Mesothelial cell of epicardium (in vitro differentiated cells): ENCODE measurements at regions not wholly inside any gene's neighbourhood (a gene's known extent, or its start where the extent isn't known, plus 50 kb on each side); places are given as distances from the start of the nearest gene placed in this dataset.

ENCODE experiments used
- DNase-seq, 2 experiments: peaks; one replicate each; pipeline ENCODE4 v3.0.0; 2021; ENCODE audit warnings: low spot score in 2 of 2; ENCODE audit not compliant: unreplicated experiment in 2 of 2
- H3K27ac Mint-ChIP-seq: 2 replicates; pipeline ENCODE4 v1.8.0; 2021; ENCODE audit warnings: mixed read lengths
- H3K27me3 Mint-ChIP-seq: 2 replicates; pipeline ENCODE4 v1.8.0; 2021; ENCODE audit warnings: low read depth, mixed read lengths
- H3K36me3 Mint-ChIP-seq: 2 replicates; pipeline ENCODE4 v1.8.0; 2021; ENCODE audit warnings: mixed read lengths
- H3K4me1 Mint-ChIP-seq: 2 replicates; pipeline ENCODE4 v1.8.0; 2021; ENCODE audit warnings: mixed read lengths
- H3K4me3 Mint-ChIP-seq: 2 replicates; pipeline ENCODE4 v1.8.0; 2021; ENCODE audit warnings: mild to moderate bottlenecking, moderate library complexity, mixed read lengths
- H3K9me3 Mint-ChIP-seq: 2 replicates; pipeline ENCODE4 v1.8.0; 2021; ENCODE audit warnings: mixed read lengths
- TF ChIP-seq, protein P1 (sequence below): fragments of 200-600 bp; sonication (generic); IDR thresholded peaks from one replicate; pipeline ENCODE4 v1.5.0; 2021; ENCODE audit warnings: antibody characterized with exemption; ENCODE audit not compliant: unreplicated experiment

DNA sequence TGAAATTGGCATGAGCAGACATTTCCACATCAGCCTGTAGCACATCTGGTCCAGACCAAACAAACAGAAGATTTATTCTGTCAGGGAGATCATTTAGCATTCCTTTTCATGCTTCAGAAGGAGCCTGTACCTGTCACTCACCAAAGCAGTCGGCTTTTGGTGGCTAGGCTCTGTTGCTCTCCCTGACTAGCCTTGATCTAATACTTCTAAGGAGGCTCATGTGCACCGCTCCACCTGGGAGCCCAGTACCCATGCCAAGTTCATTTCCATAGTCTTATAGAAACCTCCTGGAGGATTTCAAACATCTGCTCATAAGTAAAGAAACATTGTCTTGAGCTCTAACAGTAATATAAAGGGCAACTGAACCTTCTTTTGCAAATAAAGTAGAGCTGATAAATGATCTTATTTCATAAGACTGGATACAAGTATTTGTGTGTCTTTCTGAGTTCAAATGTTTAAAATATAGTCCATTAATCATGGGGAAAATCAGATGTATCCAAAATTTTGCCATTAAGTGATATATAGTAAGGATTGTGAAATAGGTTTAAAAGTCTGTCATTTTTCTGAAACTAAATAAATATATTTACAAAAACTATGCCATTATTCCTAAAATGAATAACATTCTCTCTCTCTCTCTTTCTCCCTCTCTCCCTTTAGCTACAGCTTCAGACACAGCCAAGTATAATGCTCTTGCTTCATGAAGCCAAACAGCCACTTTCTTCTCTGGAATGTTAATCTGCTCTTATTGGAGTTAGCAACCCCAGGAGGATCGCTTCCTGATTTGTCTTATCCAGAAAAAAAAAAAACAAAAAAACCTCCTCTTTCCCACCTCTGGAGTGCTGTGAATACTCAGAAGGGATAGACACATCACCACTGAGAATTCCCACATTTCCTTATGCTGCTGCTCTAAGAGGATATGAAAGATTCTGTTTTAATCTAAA lies 192.7 kb upstream of the TFAP2D start:
- H3K4me3 Mint-ChIP-seq, result no peak overlapping the region
- no peaks in the 10 kb centered on the region for H3K4me1 Mint-ChIP-seq
- H3K9me3 Mint-ChIP-seq, result no peaks in the 10 kb centered on the region
- peaks cover 6% of the 10 kb centered on the region for H3K27me3 Mint-ChIP-seq
- peak overlapping the region; percentile 17 for H3K27ac Mint-ChIP-seq
- H3K36me3 Mint-ChIP-seq, result no peaks in the 10 kb centered on the region
- no peak for DNase-seq
- TF ChIP-seq, protein P1, sequence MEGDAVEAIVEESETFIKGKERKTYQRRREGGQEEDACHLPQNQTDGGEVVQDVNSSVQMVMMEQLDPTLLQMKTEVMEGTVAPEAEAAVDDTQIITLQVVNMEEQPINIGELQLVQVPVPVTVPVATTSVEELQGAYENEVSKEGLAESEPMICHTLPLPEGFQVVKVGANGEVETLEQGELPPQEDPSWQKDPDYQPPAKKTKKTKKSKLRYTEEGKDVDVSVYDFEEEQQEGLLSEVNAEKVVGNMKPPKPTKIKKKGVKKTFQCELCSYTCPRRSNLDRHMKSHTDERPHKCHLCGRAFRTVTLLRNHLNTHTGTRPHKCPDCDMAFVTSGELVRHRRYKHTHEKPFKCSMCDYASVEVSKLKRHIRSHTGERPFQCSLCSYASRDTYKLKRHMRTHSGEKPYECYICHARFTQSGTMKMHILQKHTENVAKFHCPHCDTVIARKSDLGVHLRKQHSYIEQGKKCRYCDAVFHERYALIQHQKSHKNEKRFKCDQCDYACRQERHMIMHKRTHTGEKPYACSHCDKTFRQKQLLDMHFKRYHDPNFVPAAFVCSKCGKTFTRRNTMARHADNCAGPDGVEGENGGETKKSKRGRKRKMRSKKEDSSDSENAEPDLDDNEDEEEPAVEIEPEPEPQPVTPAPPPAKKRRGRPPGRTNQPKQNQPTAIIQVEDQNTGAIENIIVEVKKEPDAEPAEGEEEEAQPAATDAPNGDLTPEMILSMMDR, result no peak

DNA sequence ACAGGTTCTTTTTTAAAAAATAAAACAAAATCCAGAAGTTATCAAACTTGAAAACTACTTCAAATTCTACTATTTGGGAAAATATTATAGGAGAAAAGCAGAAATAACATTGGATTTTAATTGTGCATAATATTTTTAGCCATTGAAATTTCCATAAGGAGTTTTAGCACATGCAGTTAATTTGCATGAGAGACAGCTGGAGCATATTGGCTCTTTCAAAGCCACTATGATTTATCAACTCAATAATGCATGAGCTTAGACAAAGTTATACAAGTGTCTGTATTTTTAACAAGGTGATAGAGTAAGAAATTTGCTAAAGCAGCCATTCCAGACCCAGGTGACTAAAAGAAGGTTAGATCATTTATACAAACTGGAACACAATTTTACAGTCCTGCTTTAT lies 189.0 kb upstream of the TFAP2D start:
- Mint-ChIP-seq H3K9me3 (no peaks in the 10 kb centered on the region), H3K4me1 (no peaks in the 10 kb centered on the region), H3K27me3 (peaks cover 3% of the 10 kb centered on the region), H3K4me3 (no peak overlapping the region), H3K27ac (no peak overlapping the region), H3K36me3 (no peaks in the 10 kb centered on the region)
- TF ChIP-seq, protein P1, result no peak
- DNase-seq, result no peak

DNA sequence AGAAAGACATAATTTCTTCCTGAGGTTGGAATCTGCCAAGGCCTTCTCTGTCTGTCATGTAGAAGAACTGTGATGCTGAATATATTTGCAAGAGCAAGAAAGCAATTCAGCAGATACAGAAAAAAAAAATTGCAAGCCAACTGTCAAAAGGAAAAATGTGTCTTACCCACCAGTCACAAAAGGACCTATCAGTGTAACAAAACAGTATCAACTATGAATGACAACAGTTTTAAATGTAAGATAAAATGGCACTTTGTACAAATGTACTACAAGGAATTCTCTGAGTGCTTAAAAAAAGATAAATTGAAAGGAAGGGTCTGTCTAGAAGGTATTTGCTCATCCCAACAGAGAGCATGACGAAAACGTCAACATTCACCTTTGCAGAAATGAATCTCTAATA lies 185.3 kb upstream of the TFAP2D start:
- no peaks in the 10 kb centered on the region for H3K9me3 Mint-ChIP-seq

DNA sequence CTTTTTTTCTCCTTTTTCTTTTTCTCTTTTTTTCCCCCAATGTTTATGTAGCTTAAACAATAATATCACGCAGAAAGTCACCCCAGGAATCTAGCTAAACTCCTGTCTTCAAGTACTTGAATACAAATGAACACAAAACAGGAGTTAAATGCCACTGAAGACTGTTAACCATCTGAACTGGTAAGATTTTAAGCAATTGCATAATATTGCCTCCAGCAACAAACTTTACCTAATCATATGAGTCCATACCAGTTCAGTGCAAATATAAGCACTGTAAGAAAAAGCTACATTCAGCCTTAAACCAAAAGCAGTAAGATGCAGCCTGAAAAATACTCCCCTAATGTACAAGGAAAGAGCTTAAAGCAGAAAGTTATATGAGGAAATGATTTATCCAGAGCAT lies 173.9 kb upstream of the TFAP2D start:
- H3K36me3 Mint-ChIP-seq, result no peaks in the 10 kb centered on the region
- H3K4me3 Mint-ChIP-seq, result no peak overlapping the region
- TF ChIP-seq, protein P1, result no peak
- H3K9me3 Mint-ChIP-seq, result no peaks in the 10 kb centered on the region
- DNase-seq, result no peak
- H3K4me1 Mint-ChIP-seq, result peaks cover 4% of the 10 kb centered on the region
- H3K27me3 Mint-ChIP-seq, result no peaks in the 10 kb centered on the region
- H3K27ac Mint-ChIP-seq, result no peak overlapping the region

More for the DNA sequence above, 185.3 kb upstream of the TFAP2D start:
- no peak overlapping the region for H3K27ac Mint-ChIP-seq
- TF ChIP-seq, protein P1, result no peak
- DNase-seq, result no peak
- H3K36me3 Mint-ChIP-seq, result no peaks in the 10 kb centered on the region
- H3K4me3 Mint-ChIP-seq, result no peak overlapping the region
- H3K27me3 Mint-ChIP-seq, result peaks cover 7% of the 10 kb centered on the region
- no peaks in the 10 kb centered on the region for H3K4me1 Mint-ChIP-seq

DNA sequence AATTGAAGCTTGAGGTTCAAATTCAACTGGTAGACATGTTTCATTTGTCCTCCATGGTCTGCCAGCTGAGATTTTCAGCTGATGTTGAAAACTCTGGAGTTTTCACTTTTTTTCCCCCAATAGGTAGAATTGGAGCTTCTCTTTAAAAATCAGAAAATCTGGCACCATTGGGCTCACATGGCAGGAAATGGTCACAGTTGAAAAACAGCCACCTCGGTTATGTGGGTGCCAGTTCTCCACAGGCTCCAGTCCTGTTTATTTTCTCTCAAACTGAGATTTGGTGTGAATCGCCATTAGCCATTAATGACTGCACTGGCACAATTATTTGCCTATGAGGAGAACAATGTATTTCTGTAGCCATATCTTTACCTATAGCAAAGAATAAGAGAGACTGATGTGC lies 171.4 kb upstream of the TFAP2D start:
- H3K27ac Mint-ChIP-seq, result no peak overlapping the region
- no peaks in the 10 kb centered on the region for H3K27me3 Mint-ChIP-seq
- TF ChIP-seq, protein P1, result no peak
- no peak for DNase-seq
- H3K36me3 Mint-ChIP-seq, result no peaks in the 10 kb centered on the region
- H3K4me3 Mint-ChIP-seq, result no peak overlapping the region
- H3K9me3 Mint-ChIP-seq, result no peaks in the 10 kb centered on the region
- peaks cover 4% of the 10 kb centered on the region for H3K4me1 Mint-ChIP-seq
